Activated CD4-positive, alpha-beta T cell treated with anti-CD3 and anti-CD28 coated beads, Interleukin-2, amount 50 U/mL, for 16 hours (primary cell): ENCODE measurements at regions not wholly inside any gene's neighbourhood (a gene's known extent, or its start where the extent isn't known, plus 50 kb on each side); places are given as distances from the start of the nearest gene placed in this dataset.

Experiments
- DNase-seq: peaks from one replicate; pipeline ENCODE4 v3.0.0-alpha.2; 2020

- no peak for DNase-seq
Measured at GRCh38 chr11:45037434-45038005, 86.8 kb upstream of the TP53I11 start.

GRCh38 chr11:45038923-45039322, 88.2 kb upstream of the TP53I11 start:
- no peak for DNase-seq

- DNase-seq = no peak
Measured at GRCh38 chr11:45041596-45041995, 90.9 kb upstream of the TP53I11 start.

- no peak for DNase-seq
Measured at GRCh38 chr11:45042560-45042959, 91.9 kb upstream of the TP53I11 start.

- DNase-seq = no peak
Measured at GRCh38 chr11:45043755-45044475, 93.2 kb upstream of the TP53I11 start.

- no peak for DNase-seq
Measured at GRCh38 chr11:45045683-45046471, 95.2 kb upstream of the TP53I11 start.

GRCh38 chr11:45048313-45048841, 97.7 kb upstream of the TP53I11 start:
- no peak for DNase-seq

- DNase-seq = no peak
Measured at GRCh38 chr11:45048870-45049691, 97.4 kb upstream of the PRDM11 start.

GRCh38 chr11:45050111-45050510, 96.3 kb upstream of the PRDM11 start:
- DNase-seq = no peak

GRCh38 chr11:45051621-45052020, 94.8 kb upstream of the PRDM11 start:
- DNase-seq = no peak

- DNase-seq = no peak
Measured at GRCh38 chr11:45052361-45052760, 94.1 kb upstream of the PRDM11 start.

GRCh38 chr11:45053736-45054446, 92.5 kb upstream of the PRDM11 start:
- no peak for DNase-seq

- no peak for DNase-seq
Measured at GRCh38 chr11:45054956-45055355, 91.5 kb upstream of the PRDM11 start.

GRCh38 chr11:45056529-45056928, 89.9 kb upstream of the PRDM11 start:
- no peak for DNase-seq

GRCh38 chr11:45057938-45058646, 88.3 kb upstream of the PRDM11 start:
- no peak for DNase-seq

- DNase-seq = no peak
Measured at GRCh38 chr11:45058647-45058950, 87.8 kb upstream of the PRDM11 start.

- no peak for DNase-seq
Measured at GRCh38 chr11:45060707-45061106, 85.7 kb upstream of the PRDM11 start.

- DNase-seq = no peak
Measured at GRCh38 chr11:45061641-45062040, 84.8 kb upstream of the PRDM11 start.

- DNase-seq = no peak
Measured at GRCh38 chr11:45062115-45062514, 84.3 kb upstream of the PRDM11 start.

GRCh38 chr11:45062974-45063635, 83.3 kb upstream of the PRDM11 start:
- DNase-seq = no peak

GRCh38 chr11:45063669-45064068, 82.8 kb upstream of the PRDM11 start:
- DNase-seq = no peak
